HG02798 (cell line): ENCODE measurements at regions not wholly inside any gene's neighbourhood (a gene's known extent, or its start where the extent isn't known, plus 50 kb on each side); places are given as distances from the start of the nearest gene placed in this dataset.

Experiments
- ATAC-seq: cut with Tn5 transposase; IDR thresholded peaks from one replicate; pipeline ENCODE4 v1.9.1; 2021; ENCODE audit warnings: mild to moderate bottlenecking; ENCODE audit not compliant: unreplicated experiment, poor library complexity

DNA sequence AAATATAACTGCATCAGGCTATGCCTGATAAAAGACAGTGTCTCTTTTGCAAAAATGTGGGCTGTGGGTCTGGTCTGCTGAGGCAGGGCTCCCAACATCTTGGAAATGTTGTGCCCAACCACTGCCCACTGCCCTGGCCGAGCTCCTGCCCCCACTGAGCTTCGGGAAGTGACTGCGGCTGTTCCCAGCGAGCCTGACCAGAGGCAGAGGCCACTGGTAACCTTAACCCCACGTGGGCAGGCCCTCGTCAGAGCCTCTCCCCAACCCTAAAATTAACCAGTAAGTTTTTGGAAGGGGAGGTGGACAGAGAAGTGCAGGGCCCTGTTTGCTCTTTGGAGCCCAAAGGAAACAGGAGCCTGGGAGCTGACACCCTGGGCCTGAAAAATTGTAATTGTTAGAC, 225.9 kb downstream of the MAFB start:
- ATAC-seq = no peak

DNA sequence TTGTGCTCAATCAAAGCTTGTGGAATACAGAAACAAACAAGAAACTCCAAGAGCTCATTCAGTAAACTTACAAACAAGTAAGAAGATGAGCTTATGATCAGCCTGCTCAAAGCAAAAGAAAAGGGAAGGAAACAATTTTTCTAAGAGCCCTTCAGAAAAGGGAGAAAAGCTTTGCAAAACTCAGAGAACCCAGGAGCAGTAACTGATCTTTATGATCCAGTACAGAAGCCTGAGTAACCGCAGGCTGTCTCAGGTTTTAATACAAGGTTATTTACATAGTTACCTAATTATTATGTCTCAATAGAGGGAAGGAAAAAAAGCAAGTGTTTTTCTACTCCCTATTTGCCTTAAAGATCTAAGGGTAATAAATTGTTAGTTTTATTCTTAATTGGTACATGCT, 226.5 kb downstream of the MAFB start:
- ATAC-seq = no peak

DNA sequence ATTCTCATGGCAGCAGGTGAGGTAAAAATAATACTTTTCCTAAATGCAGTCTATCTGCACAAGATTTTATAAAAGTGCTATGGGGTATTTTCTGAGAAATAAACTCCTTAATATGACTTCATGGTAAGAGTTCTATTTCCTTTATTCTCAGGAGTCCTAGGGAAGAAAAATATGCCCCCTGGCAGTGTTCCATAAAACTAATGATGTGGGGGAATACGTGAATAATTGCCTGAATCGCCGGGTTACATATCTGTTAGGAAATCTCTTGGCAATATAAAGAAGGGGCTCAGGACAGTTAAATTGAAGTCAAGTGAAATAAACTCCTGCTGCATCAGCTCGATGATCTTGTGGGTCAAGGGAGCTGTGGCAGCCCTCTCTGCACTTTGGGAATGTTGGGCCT, 229.7 kb downstream of the MAFB start:
- no peak for ATAC-seq

DNA sequence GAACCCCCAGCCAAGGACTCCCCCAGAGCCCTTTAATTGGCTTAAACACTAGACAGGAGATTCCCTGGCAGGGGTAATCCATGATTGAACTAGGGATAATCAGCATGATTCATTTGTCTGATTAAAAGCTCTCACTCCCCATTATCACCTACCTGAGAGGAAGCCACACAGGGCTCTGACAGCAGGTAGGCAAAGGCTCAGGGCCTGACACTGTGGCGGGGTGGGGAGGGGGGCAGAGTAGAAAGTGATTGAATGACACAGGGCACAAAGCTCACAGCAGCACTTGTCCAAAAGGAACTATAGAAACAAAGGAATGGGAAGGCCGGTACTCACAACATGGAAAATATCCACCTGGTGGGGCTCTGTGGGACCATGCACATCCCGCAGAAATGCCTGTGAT, 231.6 kb downstream of the MAFB start:
- no peak for ATAC-seq

DNA sequence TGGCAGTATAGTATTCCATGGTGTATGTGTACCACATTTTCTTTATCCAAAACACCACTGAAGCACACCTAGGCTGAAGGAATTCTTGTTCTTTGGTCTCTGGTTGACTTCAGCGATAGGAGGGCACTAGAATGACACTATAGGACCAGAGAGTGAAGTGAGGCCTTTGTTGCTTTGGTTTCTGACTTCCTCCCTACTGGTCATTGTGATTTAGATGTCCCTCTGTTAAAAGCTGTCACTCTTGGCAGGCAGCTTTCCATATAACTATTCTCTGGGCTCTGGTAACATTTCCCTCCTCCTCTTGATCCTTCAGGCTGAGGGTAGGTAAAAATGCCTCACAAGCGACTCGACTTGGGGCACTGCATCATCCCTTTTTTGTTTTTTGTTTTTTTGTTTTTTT, 236.3 kb downstream of the MAFB start:
- no peak for ATAC-seq

DNA sequence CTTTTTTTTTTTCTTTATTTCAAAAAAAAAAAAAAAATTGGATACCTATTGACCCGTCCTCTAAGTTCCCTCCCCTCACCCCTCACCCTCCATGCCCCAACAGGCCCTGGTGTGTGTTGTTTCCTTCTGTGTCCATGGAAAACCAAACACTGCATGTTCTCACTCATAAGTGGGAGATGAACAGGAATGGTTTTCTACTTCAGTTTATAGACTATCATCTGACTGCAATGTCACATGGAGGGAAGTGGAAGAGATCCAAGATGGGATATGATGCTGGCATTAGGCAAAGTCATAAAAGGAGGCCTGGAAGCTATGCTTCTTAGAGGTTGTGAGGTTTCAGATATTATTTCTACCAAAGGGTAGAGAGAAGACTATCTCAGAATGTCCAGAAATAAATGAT, 237.5 kb downstream of the MAFB start:
- no peak for ATAC-seq

DNA sequence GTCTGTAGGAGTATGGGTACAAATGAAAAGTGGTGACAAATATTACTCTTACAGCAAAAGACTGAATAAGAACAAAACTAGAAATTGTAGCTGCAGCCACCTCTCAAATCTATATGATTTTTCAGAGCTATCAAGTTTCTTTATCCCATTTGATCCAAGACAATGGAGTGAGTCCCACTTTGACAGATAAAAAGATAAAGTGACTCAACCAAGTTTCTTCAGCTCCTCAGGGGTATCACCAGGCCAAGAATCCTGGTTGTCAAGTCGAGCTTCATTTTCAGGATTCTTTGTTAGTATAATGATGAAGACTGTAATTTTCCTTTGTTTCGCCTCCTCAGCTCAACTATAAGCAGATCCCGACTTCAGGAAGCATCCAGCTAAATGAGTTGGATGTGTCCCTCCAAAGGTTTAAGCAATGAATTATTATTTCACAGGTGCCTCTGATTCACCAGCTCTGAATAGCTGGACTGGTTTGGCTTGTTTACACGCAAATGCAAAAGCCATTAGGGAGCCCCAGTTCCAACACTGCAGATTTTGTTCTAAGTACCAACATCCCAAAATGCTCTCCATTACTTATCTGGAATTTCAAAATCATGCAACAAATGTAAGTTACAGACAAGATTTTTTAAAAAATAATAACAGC, 238.9 kb downstream of the MAFB start:
- no peak for ATAC-seq

DNA sequence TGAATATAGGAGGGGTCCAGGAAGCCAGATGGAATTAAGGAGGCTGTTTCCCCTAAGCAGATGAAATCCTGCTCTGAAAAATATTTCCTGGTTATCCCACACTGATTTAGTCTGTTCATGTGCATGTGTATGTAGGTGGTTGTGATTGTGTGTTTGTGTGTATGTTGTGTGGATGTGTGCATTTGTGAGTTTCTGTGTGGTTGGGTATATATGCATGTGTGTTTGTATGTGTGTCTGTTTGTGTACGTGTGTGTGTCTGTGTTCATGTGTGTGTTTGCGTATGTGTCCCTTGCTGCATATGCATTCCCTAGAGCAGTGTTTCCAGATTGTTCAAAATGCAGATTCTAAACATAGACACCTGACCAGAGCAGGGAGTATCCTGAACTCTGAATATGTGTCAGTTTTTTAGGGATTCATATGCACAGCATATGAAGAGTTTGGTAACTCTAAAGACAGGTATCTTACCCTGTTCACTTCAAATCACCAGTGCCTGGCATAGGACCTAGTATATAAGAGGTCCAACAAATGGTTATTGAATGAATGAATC, 239.8 kb downstream of the MAFB start:
- no peak for ATAC-seq

DNA sequence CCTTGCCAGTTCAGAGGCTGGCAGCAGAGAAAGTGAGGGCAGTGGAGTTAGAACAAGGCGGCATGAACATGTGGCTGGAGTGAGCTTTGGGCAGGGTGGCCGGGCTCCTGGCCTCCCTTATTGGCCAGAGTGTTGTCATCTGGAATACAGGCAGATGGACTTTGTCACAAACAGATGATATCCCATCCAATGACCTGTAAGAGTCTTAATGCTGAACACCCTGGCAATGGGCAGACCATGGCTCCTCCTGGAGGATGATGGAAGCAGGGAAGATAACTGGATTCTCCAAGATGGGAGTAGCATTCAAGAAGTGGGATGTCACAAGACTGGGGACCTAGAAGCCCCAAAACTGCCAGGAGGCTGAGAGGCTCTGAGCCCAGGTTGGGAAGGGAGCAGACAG, 242.1 kb downstream of the MAFB start:
- ATAC-seq = no peak

DNA sequence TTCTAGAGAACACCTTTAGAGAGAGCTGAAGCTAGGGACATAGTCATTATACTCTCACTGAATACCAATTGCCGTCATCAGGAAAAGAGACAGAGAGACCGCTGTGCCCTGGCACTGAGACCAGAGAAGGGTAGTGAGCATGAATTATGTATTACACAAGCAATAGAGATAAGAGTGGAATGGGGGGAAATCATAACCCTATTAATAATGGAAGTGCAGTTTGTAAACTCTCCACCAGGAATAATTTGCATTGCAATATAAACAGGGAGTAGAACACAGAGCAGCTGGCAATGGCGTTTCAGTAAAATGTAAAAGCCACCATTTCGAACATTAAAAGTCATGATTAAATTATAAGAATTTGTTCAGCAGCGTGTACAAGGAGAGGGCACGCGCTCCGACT, 244.5 kb downstream of the MAFB start:
- ATAC-seq = no peak

DNA sequence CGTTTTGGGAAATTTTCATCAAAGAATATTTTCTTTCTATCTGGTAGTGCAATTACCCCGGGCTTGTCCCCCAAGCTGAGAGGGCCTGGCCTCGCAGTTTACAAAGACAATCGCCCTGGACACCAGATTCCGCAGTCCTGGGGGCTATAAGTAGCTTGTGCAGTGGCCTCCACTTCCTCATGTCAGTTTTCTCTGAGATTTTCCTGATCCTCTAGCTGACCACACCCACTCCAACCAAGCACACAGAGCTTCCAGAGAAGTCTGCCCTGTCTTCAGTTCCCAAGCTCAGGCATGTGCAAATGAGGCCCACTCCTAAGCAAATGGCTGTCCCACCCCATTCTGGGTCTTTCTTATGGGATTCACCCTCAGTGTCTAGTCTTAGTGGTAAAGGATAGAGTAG, 245.3 kb downstream of the MAFB start:
- no peak for ATAC-seq

DNA sequence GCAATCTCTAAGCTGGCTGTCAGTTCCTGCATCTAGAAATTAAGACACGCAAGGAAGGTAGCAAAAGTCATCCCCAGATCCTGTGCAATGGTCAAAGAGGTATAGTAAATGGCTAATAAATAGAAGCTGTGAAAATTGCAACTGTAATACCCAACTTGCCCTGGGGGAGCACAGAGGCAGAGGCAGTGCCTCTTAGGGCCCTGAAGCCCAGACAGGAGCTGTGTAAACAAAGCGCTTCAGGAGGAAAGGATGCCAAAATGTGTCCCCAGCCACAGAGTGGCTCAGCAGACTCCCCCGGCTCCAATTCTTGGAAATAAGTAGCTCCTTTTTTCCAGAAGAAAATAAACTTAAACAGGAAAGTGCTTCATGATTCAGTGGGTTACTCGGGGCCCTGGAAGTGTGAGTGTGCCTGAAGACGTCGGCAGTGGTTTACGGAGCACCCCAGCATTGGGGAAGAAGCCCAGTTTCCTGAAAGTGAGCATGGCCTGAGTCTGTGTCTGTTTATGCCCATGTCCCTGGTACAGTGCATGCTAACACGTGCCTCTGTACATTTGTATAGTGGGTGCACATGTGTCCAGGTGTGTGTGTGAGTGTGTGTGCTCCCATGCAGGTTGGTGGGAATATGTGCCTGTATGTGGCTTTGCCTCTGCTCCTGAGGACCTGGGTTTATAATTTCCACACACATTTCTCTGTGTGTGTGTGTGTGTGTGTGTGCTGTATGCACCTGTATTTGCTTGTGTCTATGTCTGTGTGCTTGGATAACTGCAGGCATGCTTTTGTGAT, 246.7 kb downstream of the MAFB start:
- no peak for ATAC-seq

DNA sequence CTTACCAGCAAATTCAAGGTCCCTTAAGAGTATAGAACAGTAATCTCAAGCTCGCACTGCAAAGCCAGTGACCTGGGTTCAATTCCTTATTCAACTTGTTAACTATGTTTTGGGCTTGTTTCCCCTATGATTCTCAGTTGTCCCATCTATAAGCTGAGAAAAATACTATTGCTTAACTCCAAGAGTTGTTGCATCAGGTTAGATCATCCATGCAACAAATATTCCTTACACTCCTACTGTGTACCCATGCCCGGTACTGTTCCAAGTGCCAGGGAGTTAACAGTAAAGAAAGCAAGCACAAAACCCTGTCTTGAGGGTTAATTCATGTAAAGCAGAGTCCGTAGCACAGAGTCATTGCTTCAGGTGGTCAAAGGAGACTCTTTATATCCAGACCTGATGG, 247.3 kb downstream of the MAFB start:
- no peak for ATAC-seq

DNA sequence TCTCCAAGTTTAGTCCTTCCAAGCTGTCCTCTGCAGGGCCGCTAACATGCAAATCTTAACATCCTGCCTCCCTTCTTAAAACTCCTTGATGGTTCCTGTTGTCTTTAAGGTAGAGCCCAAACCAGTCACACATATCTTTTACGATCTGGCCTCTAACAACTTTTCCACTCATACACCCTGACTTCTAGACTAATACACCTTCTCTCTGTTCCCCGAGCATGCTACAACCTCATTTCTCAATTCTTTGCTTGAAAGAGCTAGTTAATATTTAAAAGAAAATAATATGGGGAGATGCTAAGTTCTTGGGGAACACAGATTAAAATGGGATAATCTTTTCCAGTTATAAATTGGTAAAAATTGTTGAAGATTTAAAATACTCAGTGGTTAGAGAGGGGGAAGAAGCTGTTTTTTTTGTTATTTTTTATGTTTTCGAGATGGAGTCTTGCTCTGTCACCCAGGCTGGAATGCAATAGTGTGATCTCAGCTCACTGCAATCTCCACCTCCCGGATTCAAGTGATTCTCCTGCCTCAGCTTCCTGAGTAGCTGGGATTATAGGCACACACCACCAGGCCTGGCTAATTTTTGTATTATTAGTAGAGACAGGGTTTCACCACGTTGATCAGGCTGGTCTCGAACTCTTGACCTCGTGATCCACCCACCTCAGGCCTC, 250.7 kb downstream of the MAFB start:
- no peak for ATAC-seq

DNA sequence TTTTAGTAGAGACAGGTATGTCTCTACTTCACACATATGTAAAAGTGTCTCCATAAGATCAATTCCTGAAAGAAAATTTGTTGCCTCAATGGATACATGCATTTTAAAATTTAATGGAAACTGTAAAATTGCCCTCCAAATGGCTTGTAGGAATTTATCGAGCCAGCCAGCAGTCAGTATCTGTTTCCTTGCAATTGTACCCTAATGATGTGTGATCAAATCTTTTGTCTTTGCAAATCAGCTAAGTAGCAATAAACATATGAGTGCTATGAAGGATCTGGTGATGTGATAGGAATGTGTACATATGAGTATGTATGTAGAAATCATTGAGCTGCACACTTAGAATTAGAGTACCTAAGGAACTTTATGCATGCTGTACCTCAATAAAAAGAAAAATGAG, 253.0 kb downstream of the MAFB start:
- no peak for ATAC-seq

DNA sequence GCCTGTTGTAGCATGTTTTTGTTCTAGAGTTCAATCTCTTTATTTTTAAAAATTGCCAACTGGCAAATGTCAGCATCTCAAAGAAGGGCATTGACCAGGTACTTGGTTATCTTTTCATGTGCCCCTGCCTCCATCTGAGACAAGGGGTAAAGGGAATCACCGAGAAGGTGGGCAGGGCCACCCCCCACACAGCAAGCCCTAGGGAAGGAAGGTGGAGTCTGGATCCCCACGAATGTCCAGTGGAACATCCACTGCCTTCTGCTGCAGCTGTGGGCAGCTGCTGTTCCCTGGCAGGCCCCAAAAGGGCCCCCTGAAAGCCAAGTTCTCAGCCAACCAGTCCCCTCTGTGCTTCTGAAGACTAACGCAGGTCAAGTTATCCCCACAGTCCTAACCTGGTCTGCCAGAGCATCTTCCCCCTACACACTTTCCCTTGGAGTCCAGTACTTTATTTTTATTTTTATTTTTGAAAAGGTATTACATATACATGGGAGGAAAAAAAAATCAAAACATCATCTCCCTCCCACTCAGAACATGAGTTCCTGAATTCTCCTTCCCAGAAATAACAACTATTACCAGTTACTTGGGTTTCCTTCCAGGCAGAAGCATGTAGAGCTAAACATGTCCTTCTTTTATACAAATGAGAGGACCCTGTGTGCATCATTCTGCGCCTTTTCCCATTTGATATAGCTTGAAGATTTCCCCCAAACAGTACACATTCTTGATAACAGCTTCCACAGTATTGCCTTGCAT, 253.7 kb downstream of the MAFB start:
- ATAC-seq = no peak

DNA sequence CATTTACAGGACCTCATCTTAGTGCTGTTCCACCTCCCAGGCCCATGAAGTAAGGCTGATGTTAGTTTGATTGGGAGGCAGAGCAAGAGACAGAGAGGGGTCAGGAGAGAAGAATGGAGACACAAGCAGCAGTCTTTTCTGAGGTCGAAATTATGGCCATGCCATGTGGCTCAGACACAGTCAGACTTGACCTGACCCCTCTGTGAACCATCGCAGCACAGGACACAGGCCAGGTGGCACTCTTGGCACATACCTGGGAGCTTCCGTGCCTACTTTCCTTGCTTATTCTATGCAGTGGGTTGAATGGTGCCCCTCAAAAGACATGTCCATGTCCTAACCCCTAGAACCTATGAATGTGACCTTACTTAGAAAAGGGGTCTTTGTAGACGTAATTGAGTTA, 254.9 kb downstream of the MAFB start:
- no peak for ATAC-seq

DNA sequence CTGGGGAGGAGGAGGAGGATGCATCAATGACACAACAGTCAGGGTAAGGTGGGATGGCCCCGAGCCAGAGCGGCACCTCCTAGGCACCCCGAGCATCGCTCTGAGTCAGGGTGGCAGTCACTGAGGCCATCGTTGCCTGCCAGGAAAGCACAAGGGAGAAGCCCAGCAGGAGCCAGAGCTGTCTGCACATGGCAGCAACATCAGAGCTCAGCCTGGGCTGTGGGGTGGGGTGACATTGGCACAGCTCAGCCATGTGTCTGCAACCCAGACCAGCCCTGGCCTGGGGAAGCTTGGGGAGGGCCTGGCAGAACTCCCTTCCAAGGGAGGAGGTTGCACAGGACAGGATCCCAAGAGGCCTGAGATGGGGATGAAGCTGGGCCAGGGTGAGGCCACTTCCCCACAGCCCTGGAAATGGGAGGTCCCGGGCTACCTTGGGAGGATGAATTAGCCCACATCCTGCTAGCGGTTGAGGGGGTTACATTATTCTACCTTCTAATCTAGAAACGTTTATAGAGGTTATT, 255.6 kb downstream of the MAFB start:
- ATAC-seq = no peak

DNA sequence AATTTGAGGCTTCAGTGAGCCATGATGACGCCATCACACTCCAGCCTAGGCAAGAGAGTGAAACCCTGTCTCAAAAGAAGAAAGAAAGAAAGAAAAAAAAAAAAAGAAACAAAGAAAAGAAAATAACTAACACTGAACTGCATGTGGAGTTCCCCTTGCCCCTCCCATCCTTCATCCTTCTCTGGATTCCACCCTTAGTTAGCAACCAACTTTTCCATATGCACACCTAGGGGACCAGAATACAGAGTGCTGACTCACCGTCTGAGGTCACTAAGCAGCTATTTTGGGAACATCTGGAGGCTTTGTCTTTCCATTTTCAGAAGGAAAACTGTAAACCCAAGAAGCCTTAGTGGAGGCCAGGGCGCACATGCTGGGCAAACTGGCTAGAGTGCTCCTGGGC, 257.4 kb downstream of the MAFB start:
- no peak for ATAC-seq

DNA sequence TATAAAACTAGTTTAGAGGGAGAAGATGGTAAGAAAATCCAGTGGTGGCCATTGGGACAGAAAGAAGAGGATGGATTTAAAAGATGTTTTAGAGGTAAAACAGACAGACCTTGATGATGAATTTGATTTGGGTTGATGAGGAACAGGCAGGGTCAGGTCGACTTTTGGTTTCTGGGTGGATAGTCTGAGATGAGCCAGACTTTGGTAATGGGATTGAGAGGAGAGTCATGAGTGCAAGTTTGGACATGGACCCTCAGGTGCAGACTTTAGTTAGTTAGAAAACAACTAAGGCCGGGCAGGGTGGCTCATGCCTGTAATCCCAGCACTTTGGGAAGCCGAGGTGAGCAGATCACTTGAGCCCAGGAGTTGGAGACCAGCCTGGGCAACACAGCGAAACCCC, 257.9 kb downstream of the MAFB start:
- no peak for ATAC-seq

DNA sequence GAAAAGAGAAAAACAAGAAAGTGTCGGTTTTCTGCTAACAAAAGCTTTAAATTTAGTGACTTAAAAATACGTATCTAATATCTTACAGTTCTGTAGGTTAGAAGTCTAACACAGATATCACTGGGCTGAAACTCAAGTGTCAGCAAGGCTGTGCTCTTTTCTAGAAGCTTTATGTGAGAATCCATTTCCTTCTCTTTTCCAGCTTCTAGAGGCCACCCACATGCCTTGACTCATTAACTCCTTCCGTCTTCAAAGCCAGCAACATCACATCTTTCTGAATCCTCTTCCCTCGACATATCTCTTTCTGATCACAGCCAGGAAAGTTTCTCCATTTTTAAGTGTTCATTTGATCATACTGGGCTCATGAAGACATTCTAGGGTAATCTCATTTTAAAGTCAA, 262.0 kb downstream of the MAFB start:
- no peak for ATAC-seq
